HG03159 (cell line): ENCODE measurements at regions not wholly inside any gene's neighbourhood (a gene's known extent, or its start where the extent isn't known, plus 50 kb on each side); places are given as distances from the start of the nearest gene placed in this dataset.

Source experiments
- ATAC-seq: cut with Tn5 transposase; IDR thresholded peaks from one replicate; pipeline ENCODE4 v1.9.1; 2021; ENCODE audit warnings: mild to moderate bottlenecking, moderate library complexity; ENCODE audit not compliant: unreplicated experiment

DNA sequence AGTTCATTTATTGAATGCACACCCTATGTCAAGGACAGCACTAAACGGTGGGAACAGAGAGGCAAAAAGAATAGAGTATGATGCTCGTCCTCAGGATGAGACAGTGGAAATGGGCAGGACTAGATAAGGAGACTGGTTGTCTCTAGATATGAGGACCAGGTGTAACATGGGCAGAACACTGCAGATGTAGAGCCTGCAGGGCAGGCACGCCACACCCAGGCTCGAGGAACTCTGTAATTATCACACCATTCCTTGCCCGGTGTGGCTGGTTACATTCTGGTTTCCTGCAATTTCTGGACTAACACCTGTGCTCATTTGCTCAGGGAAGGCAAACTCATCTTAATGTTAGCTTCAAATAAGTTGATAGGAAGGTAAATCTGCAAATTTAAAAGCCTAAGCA lies 334.4 kb downstream of the DHX15 start:
- ATAC-seq: no peak

DNA sequence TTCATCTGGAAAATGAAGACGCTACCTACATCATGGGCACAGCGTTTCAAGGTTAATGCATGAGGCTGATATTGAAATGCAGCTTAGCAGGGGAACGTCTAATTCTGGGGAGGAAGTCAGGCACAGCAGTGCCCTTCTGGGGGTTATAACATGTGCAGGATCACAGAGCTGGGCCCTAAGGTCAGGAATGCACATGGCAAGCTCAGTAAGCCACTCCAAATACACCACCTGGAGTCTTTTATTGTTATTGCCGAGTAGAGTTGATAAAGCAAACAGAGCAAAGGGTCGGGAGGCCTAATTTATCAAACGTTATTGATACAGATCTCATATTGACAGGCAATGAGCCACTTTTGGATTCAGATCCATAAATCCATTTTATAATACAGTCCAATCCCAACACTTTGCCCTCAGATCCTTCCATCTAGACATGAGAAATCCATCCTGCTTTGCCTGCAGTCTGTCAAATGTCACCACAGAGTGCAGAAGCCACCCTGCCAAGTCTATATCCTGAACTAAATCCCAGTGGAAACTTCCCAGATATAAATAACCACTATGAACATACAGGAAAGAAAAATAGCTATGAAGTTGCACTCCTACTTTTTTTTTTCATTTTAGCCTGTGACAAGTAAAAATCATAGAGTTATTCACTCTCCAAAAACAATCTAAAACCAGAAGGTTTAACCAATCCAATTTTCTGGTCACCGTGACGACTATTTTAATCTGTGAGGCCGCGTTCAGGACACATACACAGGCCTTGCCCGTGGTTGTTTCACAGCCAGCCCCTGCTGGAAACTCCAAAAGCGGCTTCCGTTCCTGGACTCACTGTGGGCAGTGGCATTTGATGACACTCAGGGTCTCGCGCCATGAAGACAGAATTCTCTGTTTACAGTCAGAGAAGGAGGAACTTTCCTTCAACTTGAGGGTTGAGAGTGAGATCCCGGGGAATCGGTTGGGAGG lies 335.4 kb downstream of the DHX15 start:
- ATAC-seq: no peak

DNA sequence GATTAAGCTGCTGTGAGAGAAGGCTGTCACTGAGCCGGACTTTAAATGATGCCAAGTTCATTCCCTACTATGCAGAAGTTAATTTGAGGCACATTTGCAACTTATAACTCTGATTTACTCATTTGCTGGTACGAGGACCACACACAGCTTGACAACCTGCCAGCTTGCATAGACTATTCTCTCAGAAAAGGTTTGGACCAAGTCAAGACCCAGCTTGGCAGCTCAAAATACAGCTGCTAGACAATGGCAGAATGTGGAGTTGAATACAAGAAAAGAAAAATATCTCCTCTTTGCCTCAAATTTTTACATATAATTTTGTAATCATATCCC lies 338.9 kb downstream of the DHX15 start:
- ATAC-seq: no peak

DNA sequence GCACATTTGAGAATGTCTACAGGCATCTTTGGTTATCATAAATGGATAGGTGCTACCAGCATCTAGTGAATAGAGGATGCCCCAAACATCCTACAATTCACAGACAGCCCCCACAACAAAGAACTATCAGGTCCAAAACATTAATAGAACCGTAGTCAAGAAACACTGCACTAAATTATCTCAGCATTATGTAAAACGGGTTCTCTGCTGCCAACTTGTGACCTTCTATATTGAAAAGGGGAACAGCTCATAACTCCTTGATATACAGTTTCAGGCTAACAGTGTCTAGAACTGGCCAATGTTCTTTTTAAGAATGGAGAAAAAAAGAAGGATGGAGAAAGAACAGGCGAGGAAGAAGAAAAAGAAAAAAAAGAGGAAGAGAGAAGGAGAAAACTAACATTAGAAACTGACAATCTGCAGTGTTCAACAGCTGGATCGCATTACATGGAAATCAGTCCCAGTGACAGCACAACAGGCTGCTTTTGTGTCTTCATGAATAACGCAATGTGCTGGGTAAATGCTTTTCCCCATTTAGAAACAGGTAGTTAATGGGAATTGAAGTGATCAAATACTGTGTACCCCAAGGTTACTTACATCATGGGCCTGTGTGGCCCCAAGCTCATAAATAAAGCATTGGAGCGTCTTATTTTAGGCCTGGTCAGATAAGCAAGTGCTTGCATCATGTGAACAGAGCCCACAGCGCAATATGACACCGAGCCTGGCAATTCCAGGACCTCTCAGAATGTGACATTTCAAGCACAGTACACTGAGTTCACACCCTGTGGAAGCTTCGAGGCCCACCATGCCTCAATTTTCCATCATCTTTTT lies 339.5 kb downstream of the DHX15 start:
- ATAC-seq: no peak

DNA sequence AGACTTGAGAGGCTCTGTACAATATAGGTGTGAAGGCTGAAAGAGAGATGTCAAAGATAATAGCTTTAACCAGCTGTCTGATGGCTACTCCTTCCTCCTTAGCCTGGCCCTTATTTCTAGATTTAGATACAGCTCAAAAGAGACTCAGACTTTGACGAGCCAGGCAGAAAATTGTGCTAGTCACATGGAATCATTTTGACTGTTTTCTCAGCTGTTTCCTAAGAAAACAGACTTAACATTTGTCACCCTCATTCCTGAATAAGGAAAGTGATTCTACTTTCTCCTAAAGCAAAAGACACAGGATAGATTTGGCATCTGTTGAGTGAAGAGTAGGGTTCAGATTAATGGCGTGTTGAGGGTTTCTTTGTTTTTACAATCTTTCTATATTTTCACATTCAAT lies 340.7 kb downstream of the DHX15 start:
- no peak for ATAC-seq

DNA sequence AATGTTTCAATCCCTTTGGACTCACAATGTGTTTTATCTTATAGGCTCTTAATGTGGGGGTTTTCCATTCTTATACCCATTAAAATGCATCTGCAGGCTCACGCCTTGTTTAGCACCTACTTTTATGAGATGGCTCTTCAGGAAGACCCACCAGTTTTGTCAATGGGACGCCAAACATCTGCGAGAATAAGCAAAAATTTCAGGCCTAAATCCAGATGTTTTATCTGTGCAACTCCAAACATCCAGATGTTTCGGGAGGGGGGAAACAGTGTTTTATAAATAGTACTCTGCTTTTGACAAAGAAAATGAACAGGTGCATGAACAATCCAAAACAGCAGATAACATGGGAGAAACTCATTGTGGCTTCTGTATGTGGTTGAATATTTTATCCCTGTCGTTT lies 342.8 kb downstream of the DHX15 start:
- no peak for ATAC-seq

DNA sequence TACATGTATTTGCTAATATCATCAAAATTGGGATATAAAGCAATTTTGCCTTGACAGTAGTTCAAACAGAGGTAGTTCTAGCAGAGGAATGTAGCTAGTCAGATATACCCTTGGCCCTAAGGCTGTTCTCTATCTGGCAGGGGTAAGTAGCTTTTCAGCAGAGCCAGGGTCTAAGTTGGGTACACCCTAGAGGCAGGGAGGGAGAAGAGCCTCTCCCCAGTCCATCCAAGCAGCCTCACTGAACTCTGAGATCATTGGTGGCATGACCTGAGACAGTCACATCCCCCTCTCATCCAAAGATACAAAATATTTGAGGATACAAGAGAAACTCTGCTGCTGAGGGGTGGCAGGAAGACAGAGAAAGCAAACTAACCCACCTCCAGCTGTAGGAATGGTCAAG lies 343.7 kb downstream of the DHX15 start:
- ATAC-seq: no peak

DNA sequence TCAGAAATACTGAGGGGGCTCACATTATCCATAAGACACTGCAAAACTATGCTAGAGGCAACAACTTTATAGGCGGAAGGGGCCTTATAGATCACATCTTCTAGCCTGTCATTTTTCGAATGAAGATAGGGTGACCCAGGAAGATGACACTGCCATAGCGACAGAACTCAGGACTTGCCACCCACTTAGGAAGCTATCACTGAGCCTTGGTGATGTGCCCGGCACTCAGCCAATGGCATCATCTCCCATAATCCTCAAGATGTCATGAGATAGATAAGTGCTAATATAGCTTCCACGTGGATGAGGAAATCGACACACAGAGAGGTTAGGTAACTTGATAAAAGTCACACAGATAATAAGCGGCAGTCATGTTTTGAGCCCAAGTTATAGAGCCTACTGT lies 346.6 kb downstream of the DHX15 start:
- ATAC-seq: no peak

DNA sequence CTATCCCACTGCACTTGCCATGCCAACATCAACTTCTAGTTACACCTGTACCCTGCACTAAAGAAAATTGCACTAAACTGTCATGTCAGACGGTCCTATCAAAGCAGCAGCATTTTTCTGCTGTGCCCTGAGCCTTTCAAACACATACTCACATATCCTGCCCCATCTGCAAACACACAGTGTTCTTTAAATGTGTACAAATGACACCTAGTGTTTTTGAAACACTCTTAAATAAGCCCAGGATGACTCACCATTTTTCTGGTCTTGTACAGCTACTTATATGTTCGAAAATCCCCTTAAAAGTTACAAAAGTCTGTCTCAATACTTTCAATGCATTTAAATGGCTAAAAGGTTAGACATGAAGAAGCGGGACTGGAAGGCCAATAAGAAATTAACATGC lies 346.7 kb upstream of the PPARGC1A start:
- ATAC-seq: no peak

DNA sequence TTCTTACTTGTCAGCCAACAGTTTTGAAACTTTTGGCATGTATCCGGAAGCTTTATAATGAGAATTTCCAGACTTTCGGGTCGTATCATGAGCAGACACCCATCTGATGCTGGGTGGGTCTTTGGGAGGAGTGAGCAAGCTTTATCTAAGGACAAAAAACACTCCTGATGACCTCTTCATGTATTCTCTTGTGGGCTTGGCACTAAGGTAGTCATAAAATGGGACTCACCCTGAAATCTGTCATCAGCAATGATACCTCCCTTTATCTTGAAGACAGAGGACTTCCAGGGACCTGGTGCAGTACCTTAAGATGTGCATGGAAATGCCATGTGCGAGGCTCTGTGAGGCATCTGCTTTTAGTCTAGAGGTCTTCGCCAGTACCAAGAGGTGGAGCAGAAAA lies 346.3 kb upstream of the PPARGC1A start:
- ATAC-seq: no peak

DNA sequence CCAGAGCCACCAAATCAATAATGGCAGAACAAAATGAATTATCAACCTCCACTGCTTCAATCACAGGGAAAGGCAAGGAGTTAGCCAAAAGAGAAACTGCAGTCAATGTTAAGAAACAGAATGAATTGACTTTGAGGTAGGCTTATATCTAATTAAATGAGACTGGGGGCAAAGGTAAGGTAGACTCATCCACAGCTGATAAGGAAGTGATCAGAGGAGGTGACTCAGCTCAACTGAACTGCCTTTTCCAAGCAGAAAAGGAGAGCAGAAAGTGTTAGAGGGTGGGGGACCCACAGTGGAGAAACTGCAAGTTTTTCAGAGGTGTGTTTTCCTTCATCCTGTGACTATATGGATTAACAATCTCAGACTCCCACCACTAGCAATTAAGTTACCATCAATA lies 345.8 kb upstream of the PPARGC1A start:
- ATAC-seq: no peak

DNA sequence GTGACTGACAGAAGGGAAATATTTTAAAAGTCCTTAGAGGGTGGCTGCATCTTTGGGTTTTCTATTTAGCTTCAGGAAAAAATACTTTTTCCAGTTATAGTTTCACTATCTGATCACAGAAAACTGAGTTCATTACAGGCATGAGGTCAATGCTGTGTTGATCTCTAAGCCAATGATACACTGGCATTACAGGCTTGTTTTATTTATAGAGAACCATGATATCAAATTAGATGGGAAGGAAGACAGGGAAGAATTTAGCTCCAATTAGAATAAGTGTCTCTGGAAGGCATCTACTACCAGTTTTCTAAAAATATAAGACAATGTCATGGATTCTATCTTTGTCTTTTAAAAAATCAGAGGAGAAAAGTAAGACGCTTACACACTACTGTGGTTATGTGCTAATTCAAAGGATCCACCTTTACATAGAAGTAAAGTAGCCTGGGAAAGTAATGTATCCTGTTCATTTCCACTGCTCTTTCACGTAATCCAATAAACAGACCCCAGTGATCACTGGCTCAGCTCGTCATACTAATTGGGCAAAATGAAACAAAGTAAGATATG lies 344.5 kb upstream of the PPARGC1A start:
- no peak for ATAC-seq

DNA sequence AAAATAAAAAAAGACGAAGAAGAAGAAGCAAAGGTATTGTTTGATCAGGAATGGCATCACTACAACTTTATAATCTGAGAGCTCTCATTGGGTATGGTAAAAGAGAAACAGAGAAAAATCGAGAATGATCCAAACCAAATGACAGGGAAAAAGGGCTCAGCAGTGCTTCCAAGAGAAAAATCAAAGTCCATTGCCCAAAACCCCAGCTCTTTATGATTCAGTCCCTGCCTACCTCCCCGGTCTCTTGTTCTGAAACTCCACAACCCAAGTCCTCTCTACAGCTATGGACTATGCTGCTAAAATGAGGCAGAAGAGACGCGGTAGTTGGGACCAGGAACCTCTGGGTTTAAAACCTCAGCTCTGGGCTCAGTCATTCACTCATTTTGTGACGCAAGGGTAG lies 341.1 kb upstream of the PPARGC1A start:
- ATAC-seq: no peak

DNA sequence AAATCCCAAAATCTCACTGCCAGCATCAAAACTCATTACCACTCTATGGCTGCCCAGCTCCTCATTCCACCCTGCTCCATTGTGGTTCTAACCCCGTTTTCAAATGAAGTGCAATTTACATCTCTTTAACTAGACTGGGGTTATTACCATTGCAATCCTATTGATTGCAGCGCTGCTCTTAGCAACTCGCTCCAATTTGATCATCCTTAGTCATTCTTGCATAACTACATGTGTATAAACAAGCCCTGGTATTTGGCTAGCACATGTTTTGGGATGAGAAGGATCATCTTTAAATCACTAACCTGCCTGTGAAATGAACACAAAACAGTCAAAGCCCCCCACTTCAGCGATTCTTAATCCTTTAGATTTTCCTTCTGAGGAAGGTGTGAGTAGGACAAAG lies 340.1 kb upstream of the PPARGC1A start:
- no peak for ATAC-seq

DNA sequence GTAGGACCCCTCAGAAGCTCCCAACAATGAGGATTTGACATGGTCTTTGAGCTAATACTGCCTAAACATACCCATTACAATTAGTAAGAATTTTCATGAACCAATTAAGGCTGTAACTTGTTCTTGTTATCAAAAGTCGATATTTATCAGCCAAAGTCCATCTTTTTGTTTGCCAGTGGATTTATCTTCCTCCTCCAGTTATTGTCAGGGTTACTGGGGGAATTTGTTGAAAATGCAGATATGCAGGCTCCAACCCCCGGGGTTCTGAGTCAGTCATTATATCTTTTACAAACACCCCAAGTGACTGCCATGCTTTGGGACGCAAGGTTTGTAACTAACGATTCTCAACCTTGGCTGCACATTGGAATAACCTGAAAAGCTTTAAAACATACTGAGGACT lies 338.8 kb upstream of the PPARGC1A start:
- no peak for ATAC-seq

DNA sequence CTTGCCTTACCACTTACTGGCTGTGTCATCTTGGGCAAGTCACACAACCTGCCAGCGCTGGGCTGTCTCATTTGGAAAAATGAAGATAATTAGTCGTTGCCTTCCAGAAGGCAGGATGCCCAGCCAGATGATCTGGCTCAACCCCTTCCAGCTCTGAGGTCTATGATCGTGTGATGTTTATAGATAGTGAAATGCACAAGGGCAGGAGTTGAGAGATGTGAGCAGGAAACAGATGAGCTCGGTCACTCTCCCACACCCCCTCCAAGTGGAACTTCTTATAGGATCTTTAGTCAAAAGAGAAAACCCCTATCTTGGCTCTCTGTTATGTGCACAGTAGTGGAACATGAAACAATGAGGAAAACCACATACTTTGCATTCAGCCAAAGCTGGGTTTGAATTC lies 336.8 kb upstream of the PPARGC1A start:
- no peak for ATAC-seq

DNA sequence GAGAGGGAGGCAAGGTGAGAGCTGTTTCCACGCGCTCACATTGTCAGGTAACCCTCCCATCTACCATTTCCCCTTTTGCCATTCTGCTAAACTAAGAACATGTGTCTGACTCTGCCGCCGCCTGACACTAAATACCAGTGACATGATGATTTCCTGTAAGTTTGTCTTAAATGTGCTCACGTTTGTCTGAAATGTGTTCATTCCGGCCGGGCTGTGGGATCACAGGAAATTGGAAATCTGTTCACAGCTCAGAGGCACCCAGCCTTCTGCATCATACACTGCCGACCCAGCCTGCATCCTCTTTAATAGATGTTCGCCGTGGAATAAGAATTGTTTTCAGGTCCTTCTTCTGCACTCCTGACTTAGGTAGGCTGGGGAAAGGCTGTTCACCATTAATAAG lies 336.2 kb upstream of the PPARGC1A start:
- ATAC-seq: no peak

DNA sequence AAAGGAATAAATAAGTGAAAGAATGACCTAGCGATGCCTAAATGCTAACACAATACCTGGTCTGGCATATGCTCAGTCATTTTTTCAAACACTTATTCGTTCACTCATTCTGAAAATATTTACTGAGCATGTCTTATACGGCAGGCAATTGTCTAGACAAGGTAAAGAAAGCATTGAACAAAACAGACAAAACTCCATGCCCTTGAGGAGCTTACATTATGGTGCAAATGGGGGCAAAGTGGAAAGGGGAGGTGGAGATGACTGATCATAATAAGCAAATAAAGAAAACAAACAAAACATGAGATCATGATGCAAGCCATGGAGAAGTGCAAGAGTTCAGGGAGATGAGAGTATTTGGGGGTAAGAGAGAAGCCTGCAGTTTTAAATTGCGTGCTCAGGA lies 334.6 kb upstream of the PPARGC1A start:
- ATAC-seq: no peak

DNA sequence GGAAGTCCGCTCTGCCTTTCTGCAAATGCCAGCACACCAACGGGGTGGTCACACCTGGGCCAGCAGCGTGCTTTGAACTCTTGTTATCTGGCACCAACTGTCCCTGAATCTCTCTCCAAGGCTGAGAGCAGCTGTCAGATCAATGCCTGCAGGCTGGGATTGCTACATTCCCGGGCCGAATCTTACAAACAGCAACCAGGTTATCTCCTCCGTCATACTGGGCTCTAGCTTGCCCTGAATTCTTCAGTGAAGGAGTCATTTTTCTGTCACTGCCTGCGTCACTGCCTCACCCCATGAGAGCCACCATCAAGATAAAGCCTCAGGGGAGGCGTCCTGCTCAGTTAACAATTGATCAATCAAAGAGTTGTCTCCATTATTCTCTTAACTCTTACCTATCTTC lies 329.4 kb upstream of the PPARGC1A start:
- no peak for ATAC-seq

DNA sequence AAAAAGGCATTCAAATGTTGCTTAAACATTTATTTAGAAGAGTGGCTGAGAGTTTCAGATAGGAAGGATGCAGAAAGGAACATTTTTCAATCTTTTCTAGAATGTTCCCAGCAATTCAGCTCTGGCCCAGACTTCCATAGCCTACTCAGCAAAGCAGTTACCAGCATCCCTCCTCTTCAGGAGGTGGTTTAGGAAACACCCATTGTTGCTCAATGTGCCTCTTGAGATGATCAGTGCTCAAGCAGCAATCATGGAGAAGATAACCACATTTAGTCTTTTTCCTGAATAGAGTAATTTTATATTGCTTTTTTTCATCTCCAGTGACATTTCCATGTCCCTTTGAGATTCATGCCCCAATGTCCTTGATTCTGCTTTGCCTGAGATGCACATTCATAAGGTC lies 328.7 kb upstream of the PPARGC1A start:
- ATAC-seq: no peak

DNA sequence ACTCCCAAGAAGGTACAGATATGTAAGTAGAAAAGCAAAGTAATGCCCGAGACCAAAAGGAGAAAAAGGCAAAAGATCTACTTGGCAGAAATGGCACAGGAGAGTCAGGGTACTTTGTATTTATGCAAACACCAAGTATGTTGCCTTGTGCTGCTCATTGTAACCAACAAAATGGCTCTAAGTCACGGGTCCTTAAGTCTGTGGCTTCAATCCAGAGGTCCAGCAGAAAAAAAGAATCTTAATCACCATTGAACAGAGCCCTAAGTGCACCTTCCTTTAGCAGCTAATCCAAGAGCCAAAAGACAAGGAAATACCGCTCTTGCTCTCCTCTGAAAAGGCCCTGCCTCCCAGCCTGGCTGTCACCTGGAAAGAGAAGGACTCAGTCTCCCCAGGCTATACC lies 324.9 kb upstream of the PPARGC1A start:
- ATAC-seq: no peak

DNA sequence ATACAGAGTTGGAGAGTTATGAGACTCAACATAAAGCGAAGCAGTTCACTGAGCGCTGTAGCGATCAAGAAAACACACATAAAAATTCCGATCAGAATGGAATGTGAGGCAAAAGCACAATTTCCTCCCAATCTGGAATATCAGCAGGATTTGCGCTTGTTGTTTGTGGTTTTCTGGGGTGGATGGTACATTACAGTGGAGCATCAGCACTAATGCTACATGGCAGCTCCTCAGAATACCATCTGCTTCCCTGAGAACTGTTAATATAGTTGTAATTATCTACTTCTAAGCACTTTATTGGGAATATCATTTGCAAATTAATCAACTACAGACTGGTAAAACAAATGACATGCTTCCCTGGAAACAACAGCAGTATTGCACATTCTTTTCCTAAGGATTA lies 324.1 kb upstream of the PPARGC1A start:
- ATAC-seq: no peak
